ENCODE measurements at regions not wholly inside any gene's neighbourhood (a gene's known extent, or its start where the extent isn't known, plus 50 kb on each side); places are given as distances from the start of the nearest gene placed in this dataset.

- Histone ChIP-seq H3K18ac (ENCODE audit: extremely low read depth, low read length) (no peak overlapping the region), H2AK5ac (ENCODE audit: low read depth, low read length) (no peak overlapping the region), H2BK15ac (ENCODE audit: low read length) (no peak overlapping the region), H2AFZ (ENCODE audit: low read length) (no peak overlapping the region), H3K56ac (replicated peaks; ENCODE audit: insufficient read length, low read depth, low read length) (no peak overlapping the region), H3K36me3 (ENCODE audit: control insufficient read depth in 2 of 4, insufficient read depth in 4 of 4, low read length in 3 of 4) (no peaks in the 10 kb centered on the region), H3K23me2 (ENCODE audit: low read depth, low read length) (no peaks in the 10 kb centered on the region), H2BK120ac (replicated peaks; ENCODE audit: low read depth, low read length) (no peak overlapping the region), H3K23ac (ENCODE audit: insufficient read length) (no peak overlapping the region), H4K8ac (ENCODE audit: extremely low read depth, insufficient read depth, low read length) (no peak overlapping the region), H2BK20ac (ENCODE audit: low read length) (no peak overlapping the region), H4K20me1 (replicated peaks in 1 of 2; ENCODE audit: control insufficient read depth in 1 of 2, insufficient read depth in 2 of 2, low read length in 2 of 2) (no peaks in the 10 kb centered on the region), H3K14ac (ENCODE audit: insufficient read length) (no peak overlapping the region), H3K9me3 (ENCODE audit: insufficient read depth in 2 of 2, low read depth in 1 of 2, low read length in 1 of 2) (no peaks in the 10 kb centered on the region), H3K27ac (ENCODE audit: low read depth, low read length) (no peak overlapping the region), H3K4me2 (ENCODE audit: insufficient read depth in 1 of 2, low read depth in 2 of 2, low read length in 2 of 2) (no peak overlapping the region), H3K4me3 (ENCODE audit: extremely low read depth in 1 of 4, insufficient read depth in 2 of 4, low read depth in 3 of 4, low read length in 4 of 4) (no peak overlapping the region), H3K4ac (replicated peaks; ENCODE audit: insufficient read length, low read depth, low read length) (no peak overlapping the region), H3K9ac (replicated peaks in 1 of 4; ENCODE audit: extremely low read depth in 1 of 4, low read depth in 3 of 4, low read length in 3 of 4) (no peak overlapping the region), H3K79me2 (ENCODE audit: control insufficient read depth in 1 of 2, insufficient read depth in 2 of 2, low read length in 2 of 2) (no peaks in the 10 kb centered on the region), H4K5ac (ENCODE audit: insufficient read length, low read depth, low read length) (no peak overlapping the region), H2BK12ac (ENCODE audit: low read depth, low read length) (no peak overlapping the region), H3K27me3 (replicated peaks in 1 of 4; ENCODE audit: control insufficient read depth in 3 of 4, extremely low read depth in 1 of 4, insufficient read depth in 3 of 4, low read length in 3 of 4) (no peaks in the 10 kb centered on the region), H2BK5ac (ENCODE audit: low read depth, low read length) (no peak overlapping the region), H4K91ac (replicated peaks; ENCODE audit: insufficient read length, low read length) (no peak overlapping the region), H3K4me1 (replicated peaks in 1 of 4; ENCODE audit: control insufficient read depth in 3 of 4, insufficient read depth in 4 of 4, low read length in 3 of 4) (peaks cover 0 to 9% (median 3%) of the 10 kb centered on the region in 4 experiments; a peak in 4 of 7 replicates), H3K79me1 (ENCODE audit: low read depth, low read length) (no peaks in the 10 kb centered on the region; the same call in 1 of the 2 replicates)
- DNase-seq (ENCODE audit: low read depth in 1 of 2, low spot score in 2 of 2): no peak
- ChIA-PET POLR2A (ENCODE audit: partially characterized antibody) (interaction anchor here (1.8 kb wide), 1 partner anchor 14 kb away, joined by 4 read pairs; no protein-coding TSS in a partner anchor), CTCF (ENCODE audit: partially characterized antibody) (interaction anchor here (0.6 to 3.8 kb wide), 5 partner anchors 8 to 400 kb away, joined by 3 to 14 read pairs (median 4); no protein-coding TSS in a partner anchor)
- 84% methylated on average over 4 of the region's 4 CpGs; no CpG with 5 or more reads in 1 of the 2 experiments for WGBS, 2 experiments (ENCODE audit: extremely low coverage in 1 of 2, insufficient coverage in 1 of 2, insufficient read length in 1 of 2, insufficient replicate concordance in 2 of 2, low coverage in 1 of 2, low lambda C conversion rate in 2 of 2, missing lambda C conversion rate in 1 of 2)
- no peak for FAIRE-seq
- TF ChIP-seq GABPA (IDR thresholded peaks at IDR 0.05; ENCODE audit: borderline replicate concordance, insufficient read depth, low read length) (no peak), SUZ12 (IDR thresholded peaks at IDR 0.05; ENCODE audit: low read length) (no peak), KDM5A (IDR thresholded peaks at IDR 0.05; ENCODE audit: low read length) (no peak), CHD2 (IDR thresholded peaks at IDR 0.05; ENCODE audit: low read length) (no peak), TCF12 (IDR thresholded peaks at IDR 0.05; ENCODE audit: low read depth, low read length) (no peak), CBX5 (IDR thresholded peaks at IDR 0.05; ENCODE audit: low read depth, low read length) (no peak), SP4 (IDR thresholded peaks at IDR 0.05; ENCODE audit: low read length) (no peak), RBBP5 (IDR thresholded peaks at IDR 0.05; ENCODE audit: borderline replicate concordance, low read depth, low read length) (no peak), HDAC6 (IDR thresholded peaks at IDR 0.05; ENCODE audit: low read depth, low read length) (no peak), POLR2AphosphoS5 (IDR thresholded peaks at IDR 0.05; ENCODE audit: low read depth, low read length) (no peak), SP1 (IDR thresholded peaks at IDR 0.05; ENCODE audit: low read depth, low read length) (no peak), RAD21 (IDR thresholded peaks at IDR 0.05 in 1 of 2, conservative IDR thresholded peaks at IDR 0.05 in 1 of 2; ENCODE audit: low read depth in 2 of 2, low read length in 2 of 2) (no peak), FOSL1 (IDR thresholded peaks at IDR 0.05; ENCODE audit: insufficient read depth, low read depth, low read length) (no peak), CTBP2 (IDR thresholded peaks at IDR 0.05; ENCODE audit: borderline replicate concordance, insufficient read depth, insufficient read length, low read length) (no peak)
- TF ChIP-seq, protein P1, sequence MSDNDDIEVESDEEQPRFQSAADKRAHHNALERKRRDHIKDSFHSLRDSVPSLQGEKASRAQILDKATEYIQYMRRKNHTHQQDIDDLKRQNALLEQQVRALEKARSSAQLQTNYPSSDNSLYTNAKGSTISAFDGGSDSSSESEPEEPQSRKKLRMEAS (IDR thresholded peaks at IDR 0.05): no peak
Observed at GRCh38 chr11:92536883-92537282, 312.3 kb downstream of the FAT3 start.
